GM18868 (cell line): ENCODE measurements at regions not wholly inside any gene's neighbourhood (a gene's known extent, or its start where the extent isn't known, plus 50 kb on each side); places are given as distances from the start of the nearest gene placed in this dataset.
A peak's percentile ranks its signal among the peaks of the same experiment; 100 is the strongest.

Source experiments
- ATAC-seq: cut with Tn5 transposase; IDR thresholded peaks from one replicate; pipeline ENCODE4 v1.9.1; 2021; ENCODE audit warnings: mild to moderate bottlenecking, moderate library complexity; ENCODE audit not compliant: unreplicated experiment

GRCh38 chrX:13906093-13906492 is 89.2 kb upstream of the GPM6B start:
- no peak for ATAC-seq

- ATAC-seq = no peak
Observed at GRCh38 chrX:13903405-13903804, 86.5 kb upstream of the GPM6B start.

- no peak for ATAC-seq
Observed at GRCh38 chrX:13902406-13902805, 85.5 kb upstream of the GPM6B start.

- ATAC-seq = no peak
Observed at GRCh38 chrX:13901354-13901753, 84.5 kb upstream of the GPM6B start.

GRCh38 chrX:13900351-13900750 is 83.5 kb upstream of the GPM6B start:
- no peak for ATAC-seq

GRCh38 chrX:13899607-13900006 is 82.7 kb upstream of the GPM6B start:
- ATAC-seq = no peak

- ATAC-seq = no peak
Observed at GRCh38 chrX:13898603-13899002, 81.7 kb upstream of the GPM6B start.

- ATAC-seq = peak; percentile 73
Observed at GRCh38 chrX:13898083-13898482, 81.2 kb upstream of the GPM6B start.

GRCh38 chrX:13897566-13897965 is 80.7 kb upstream of the GPM6B start:
- ATAC-seq = no peak

GRCh38 chrX:13894888-13895565 is 78.1 kb upstream of the GPM6B start:
- ATAC-seq = no peak

GRCh38 chrX:13893826-13894225 is 76.9 kb upstream of the GPM6B start:
- no peak for ATAC-seq

- no peak for ATAC-seq
Observed at GRCh38 chrX:13892856-13893255, 76.0 kb upstream of the GPM6B start.

- ATAC-seq = no peak
Observed at GRCh38 chrX:13891377-13892140, 74.7 kb upstream of the GPM6B start.

GRCh38 chrX:13890806-13891205 is 73.9 kb upstream of the GPM6B start:
- ATAC-seq = no peak

- ATAC-seq = no peak
Observed at GRCh38 chrX:13888284-13888683, 71.4 kb upstream of the GPM6B start.

GRCh38 chrX:13885591-13885990 is 68.7 kb upstream of the GPM6B start:
- ATAC-seq = no peak

- no peak for ATAC-seq
Observed at GRCh38 chrX:13876652-13877051, 59.8 kb upstream of the GPM6B start.

- ATAC-seq = no peak
Observed at GRCh38 chrX:13875572-13875971, 58.7 kb upstream of the GPM6B start.

GRCh38 chrX:13868591-13868990 is 51.7 kb upstream of the GPM6B start:
- no peak for ATAC-seq
